ENCODE measurements at regions not wholly inside any gene's neighbourhood (a gene's known extent, or its start where the extent isn't known, plus 50 kb on each side); places are given as distances from the start of the nearest gene placed in this dataset.
"Not testable (repeated sequence)": the region's sequence is repeated elsewhere in the genome, so short reads cannot be mapped to it uniquely, and the experiment has no call there.

GRCh38 chr12:4822572-4822971, 87.1 kb upstream of the KCNA1 start:
- no peaks in the 10 kb centered on the region for H3K36me3 ChIP-seq (ENCODE audit: insufficient read depth, low read length)
- peaks cover 5% of the 10 kb centered on the region for H3K4me1 ChIP-seq (ENCODE audit: control insufficient read depth, insufficient read depth, low read length)
- peaks cover 7% of the 10 kb centered on the region for H3K27me3 ChIP-seq (ENCODE audit: control insufficient read depth, insufficient read depth, low read length)
- no peak overlapping the region for H3K4me2 ChIP-seq (ENCODE audit: low read length)
- no peak overlapping the region for H3K9ac ChIP-seq (ENCODE audit: low read depth, low read length)
- no peak overlapping the region for H3K4me3 ChIP-seq (ENCODE audit: low read length)
- H3K9me3 ChIP-seq (replicated peaks; ENCODE audit: low read length), result no peaks in the 10 kb centered on the region

GRCh38 chr12:4824380-4824779, 85.3 kb upstream of the KCNA1 start:
- H3K4me3 ChIP-seq (ENCODE audit: low read length), result no peak overlapping the region
- no peaks in the 10 kb centered on the region for H3K9me3 ChIP-seq (replicated peaks; ENCODE audit: low read length)
- H3K36me3 ChIP-seq (ENCODE audit: insufficient read depth, low read length), result no peaks in the 10 kb centered on the region
- H3K4me2 ChIP-seq (ENCODE audit: low read length), result no peak overlapping the region
- H3K27me3 ChIP-seq (ENCODE audit: control insufficient read depth, insufficient read depth, low read length), result peaks cover 12% of the 10 kb centered on the region
- H3K4me1 ChIP-seq (ENCODE audit: control insufficient read depth, insufficient read depth, low read length), result peaks cover 5% of the 10 kb centered on the region
- no peak overlapping the region for H3K9ac ChIP-seq (ENCODE audit: low read depth, low read length)

GRCh38 chr12:4825011-4825858, 84.5 kb upstream of the KCNA1 start:
- Histone ChIP-seq H3K4me2 (ENCODE audit: low read length) (no peak overlapping the region), H3K4me1 (ENCODE audit: control insufficient read depth, insufficient read depth, low read length) (peaks cover 5% of the 10 kb centered on the region), H3K36me3 (ENCODE audit: insufficient read depth, low read length) (no peaks in the 10 kb centered on the region), H3K9ac (ENCODE audit: low read depth, low read length) (no peak overlapping the region), H3K4me3 (ENCODE audit: low read length) (no peak overlapping the region), H3K9me3 (replicated peaks; ENCODE audit: low read length) (no peaks in the 10 kb centered on the region), H3K27me3 (ENCODE audit: control insufficient read depth, insufficient read depth, low read length) (peaks cover 12% of the 10 kb centered on the region)

GRCh38 chr12:4826909-4827308, 82.8 kb upstream of the KCNA1 start:
- Histone ChIP-seq H3K9ac (ENCODE audit: low read depth, low read length) (no peak overlapping the region), H3K9me3 (replicated peaks; ENCODE audit: low read length) (no peaks in the 10 kb centered on the region), H3K4me1 (ENCODE audit: control insufficient read depth, insufficient read depth, low read length) (peaks cover 5% of the 10 kb centered on the region), H3K4me3 (ENCODE audit: low read length) (no peak overlapping the region), H3K27me3 (ENCODE audit: control insufficient read depth, insufficient read depth, low read length) (peaks cover 12% of the 10 kb centered on the region), H3K36me3 (ENCODE audit: insufficient read depth, low read length) (no peaks in the 10 kb centered on the region), H3K4me2 (ENCODE audit: low read length) (no peak overlapping the region)

GRCh38 chr12:4828176-4828575, 81.5 kb upstream of the KCNA1 start:
- H3K9ac ChIP-seq (ENCODE audit: low read depth, low read length), result no peak overlapping the region
- no peaks in the 10 kb centered on the region for H3K36me3 ChIP-seq (ENCODE audit: insufficient read depth, low read length)
- peaks cover 5% of the 10 kb centered on the region for H3K4me1 ChIP-seq (ENCODE audit: control insufficient read depth, insufficient read depth, low read length)
- H3K4me2 ChIP-seq (ENCODE audit: low read length), result no peak overlapping the region
- peaks cover 12% of the 10 kb centered on the region for H3K27me3 ChIP-seq (ENCODE audit: control insufficient read depth, insufficient read depth, low read length)
- H3K9me3 ChIP-seq (replicated peaks; ENCODE audit: low read length), result no peaks in the 10 kb centered on the region
- no peak overlapping the region for H3K4me3 ChIP-seq (ENCODE audit: low read length)

GRCh38 chr12:4829161-4829792, 80.4 kb upstream of the KCNA1 start:
- Histone ChIP-seq H3K36me3 (ENCODE audit: insufficient read depth, low read length) (no peaks in the 10 kb centered on the region), H3K4me3 (ENCODE audit: low read length) (no peak overlapping the region), H3K4me2 (ENCODE audit: low read length) (no peak overlapping the region), H3K9ac (ENCODE audit: low read depth, low read length) (no peak overlapping the region), H3K9me3 (replicated peaks; ENCODE audit: low read length) (no peaks in the 10 kb centered on the region), H3K27me3 (ENCODE audit: control insufficient read depth, insufficient read depth, low read length) (peaks cover 12% of the 10 kb centered on the region), H3K4me1 (ENCODE audit: control insufficient read depth, insufficient read depth, low read length) (peaks cover under 1% of the 10 kb centered on the region)

- no peaks in the 10 kb centered on the region for H3K4me1 ChIP-seq (ENCODE audit: control insufficient read depth, insufficient read depth, low read length)
- no peak overlapping the region for H3K9ac ChIP-seq (ENCODE audit: low read depth, low read length)
- no peaks in the 10 kb centered on the region for H3K36me3 ChIP-seq (ENCODE audit: insufficient read depth, low read length)
- H3K4me3 ChIP-seq (ENCODE audit: low read length), result no peak overlapping the region
- H3K9me3 ChIP-seq (replicated peaks; ENCODE audit: low read length), result no peaks in the 10 kb centered on the region
- no peak overlapping the region for H3K4me2 ChIP-seq (ENCODE audit: low read length)
- H3K27me3 ChIP-seq (ENCODE audit: control insufficient read depth, insufficient read depth, low read length), result peaks cover 12% of the 10 kb centered on the region
Observed at GRCh38 chr12:4829793-4830162, 79.9 kb upstream of the KCNA1 start.

GRCh38 chr12:4830556-4831210, 79.0 kb upstream of the KCNA1 start:
- Histone ChIP-seq H3K9ac (ENCODE audit: low read depth, low read length) (no peak overlapping the region), H3K36me3 (ENCODE audit: insufficient read depth, low read length) (no peaks in the 10 kb centered on the region), H3K4me1 (ENCODE audit: control insufficient read depth, insufficient read depth, low read length) (no peaks in the 10 kb centered on the region), H3K4me2 (ENCODE audit: low read length) (no peak overlapping the region), H3K4me3 (ENCODE audit: low read length) (no peak overlapping the region), H3K9me3 (replicated peaks; ENCODE audit: low read length) (no peaks in the 10 kb centered on the region), H3K27me3 (ENCODE audit: control insufficient read depth, insufficient read depth, low read length) (peaks cover 12% of the 10 kb centered on the region)

GRCh38 chr12:4833053-4833452, 76.7 kb upstream of the KCNA1 start:
- no peak overlapping the region for H3K4me2 ChIP-seq (ENCODE audit: low read length)
- no peaks in the 10 kb centered on the region for H3K36me3 ChIP-seq (ENCODE audit: insufficient read depth, low read length)
- peaks cover 7% of the 10 kb centered on the region for H3K27me3 ChIP-seq (ENCODE audit: control insufficient read depth, insufficient read depth, low read length)
- H3K4me1 ChIP-seq (ENCODE audit: control insufficient read depth, insufficient read depth, low read length), result no peaks in the 10 kb centered on the region
- H3K4me3 ChIP-seq (ENCODE audit: low read length), result no peak overlapping the region
- H3K9ac ChIP-seq (ENCODE audit: low read depth, low read length), result no peak overlapping the region
- no peaks in the 10 kb centered on the region for H3K9me3 ChIP-seq (replicated peaks; ENCODE audit: low read length)

- H3K9ac ChIP-seq (ENCODE audit: low read depth, low read length), result no peak overlapping the region
- no peak overlapping the region for H3K4me2 ChIP-seq (ENCODE audit: low read length)
- H3K36me3 ChIP-seq (ENCODE audit: insufficient read depth, low read length), result no peaks in the 10 kb centered on the region
- H3K4me1 ChIP-seq (ENCODE audit: control insufficient read depth, insufficient read depth, low read length), result no peaks in the 10 kb centered on the region
- peaks cover 2% of the 10 kb centered on the region for H3K27me3 ChIP-seq (ENCODE audit: control insufficient read depth, insufficient read depth, low read length)
- H3K4me3 ChIP-seq (ENCODE audit: low read length), result no peak overlapping the region
- H3K9me3 ChIP-seq (replicated peaks; ENCODE audit: low read length), result no peaks in the 10 kb centered on the region
Observed at GRCh38 chr12:4833524-4833923, 76.2 kb upstream of the KCNA1 start.

- H3K4me2 ChIP-seq (ENCODE audit: low read length); H3K36me3 ChIP-seq (ENCODE audit: insufficient read depth, low read length); H3K9ac ChIP-seq (ENCODE audit: low read depth, low read length); H3K9me3 ChIP-seq (replicated peaks; ENCODE audit: low read length); H3K27me3 ChIP-seq (ENCODE audit: control insufficient read depth, insufficient read depth, low read length); H3K4me1 ChIP-seq (ENCODE audit: control insufficient read depth, insufficient read depth, low read length); H3K4me3 ChIP-seq (ENCODE audit: low read length): not testable (repeated sequence)
Observed at GRCh38 chr12:4842401-4842800, 67.3 kb upstream of the KCNA1 start.

All from skeletal muscle satellite cell (primary cell).